ENCODE measurements at regions not wholly inside any gene's neighbourhood (a gene's known extent, or its start where the extent isn't known, plus 50 kb on each side); places are given as distances from the start of the nearest gene placed in this dataset.

DNA sequence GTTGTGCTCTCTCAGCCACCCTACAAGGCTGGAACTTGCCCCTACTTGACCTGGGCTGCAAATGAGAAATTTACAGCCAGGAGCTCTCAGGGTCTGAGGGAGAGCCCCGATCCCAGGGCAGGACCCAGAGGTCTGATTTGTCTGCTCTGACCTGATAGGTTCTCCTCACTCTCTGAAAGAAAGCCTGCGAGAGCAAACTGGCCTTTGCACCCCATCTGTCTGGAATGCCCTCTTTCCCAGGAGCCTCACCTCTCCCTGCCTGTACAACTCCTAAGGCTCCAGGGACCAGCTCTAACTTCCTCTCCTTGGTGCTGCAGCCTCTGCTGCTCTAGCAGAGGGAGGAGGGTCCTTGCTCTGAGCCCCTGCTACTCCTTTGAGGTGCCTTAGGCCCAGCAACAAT, 137.8 kb downstream of the UQCRFS1 start:
- Histone ChIP-seq H3K4me3 (no peak overlapping the region), H3K27me3 (no peaks in the 10 kb centered on the region), H3K4me1 (no peaks in the 10 kb centered on the region), H3K36me3 (no peaks in the 10 kb centered on the region), H3K27ac (no peak overlapping the region), H3K9me3 (no peaks in the 10 kb centered on the region)
- ATAC-seq (no peak), DNase-seq (no peak)
- in situ Hi-C loops (cut with MboI; ENCODE audit: low sequenced_read_pairs in 4 of 4) (no loop called here), intact Hi-C loops (cut with DNase I; ENCODE audit: low total_unique reads) (no loop called here)
- no peak for TF ChIP-seq POLR2A (IDR thresholded peaks at IDR 0.05)
- TF ChIP-seq, protein P1, sequence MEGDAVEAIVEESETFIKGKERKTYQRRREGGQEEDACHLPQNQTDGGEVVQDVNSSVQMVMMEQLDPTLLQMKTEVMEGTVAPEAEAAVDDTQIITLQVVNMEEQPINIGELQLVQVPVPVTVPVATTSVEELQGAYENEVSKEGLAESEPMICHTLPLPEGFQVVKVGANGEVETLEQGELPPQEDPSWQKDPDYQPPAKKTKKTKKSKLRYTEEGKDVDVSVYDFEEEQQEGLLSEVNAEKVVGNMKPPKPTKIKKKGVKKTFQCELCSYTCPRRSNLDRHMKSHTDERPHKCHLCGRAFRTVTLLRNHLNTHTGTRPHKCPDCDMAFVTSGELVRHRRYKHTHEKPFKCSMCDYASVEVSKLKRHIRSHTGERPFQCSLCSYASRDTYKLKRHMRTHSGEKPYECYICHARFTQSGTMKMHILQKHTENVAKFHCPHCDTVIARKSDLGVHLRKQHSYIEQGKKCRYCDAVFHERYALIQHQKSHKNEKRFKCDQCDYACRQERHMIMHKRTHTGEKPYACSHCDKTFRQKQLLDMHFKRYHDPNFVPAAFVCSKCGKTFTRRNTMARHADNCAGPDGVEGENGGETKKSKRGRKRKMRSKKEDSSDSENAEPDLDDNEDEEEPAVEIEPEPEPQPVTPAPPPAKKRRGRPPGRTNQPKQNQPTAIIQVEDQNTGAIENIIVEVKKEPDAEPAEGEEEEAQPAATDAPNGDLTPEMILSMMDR (IDR thresholded peaks at IDR 0.05 in 4 of 5, conservative IDR thresholded peaks at IDR 0.05 in 1 of 5), result no peak

DNA sequence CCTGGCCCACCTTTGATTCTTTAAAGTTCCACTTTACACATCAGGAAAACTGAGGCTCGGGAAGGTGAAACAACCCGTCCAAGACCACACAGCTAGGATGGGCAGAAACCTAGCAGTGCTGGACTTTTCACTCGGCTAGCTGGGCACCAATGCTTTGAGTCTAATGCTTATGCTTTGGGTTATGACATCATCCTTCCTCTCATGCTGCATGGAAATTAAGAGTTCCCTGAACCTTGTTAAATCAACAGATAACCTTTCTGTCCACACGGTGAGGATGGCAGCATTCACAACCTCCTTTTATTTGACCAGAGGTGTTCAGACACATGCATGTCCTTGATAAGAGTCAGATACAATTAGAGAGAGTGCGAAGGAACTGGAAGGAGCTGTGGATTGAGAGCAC, 138.4 kb downstream of the UQCRFS1 start:
- no peak for DNase-seq
- H3K27me3 ChIP-seq, result no peaks in the 10 kb centered on the region
- intact Hi-C loops (cut with DNase I; ENCODE audit: low total_unique reads) (no loop called here), in situ Hi-C loops (cut with MboI; ENCODE audit: low sequenced_read_pairs in 4 of 4) (no loop called here)
- TF ChIP-seq, protein P1 (IDR thresholded peaks at IDR 0.05 in 4 of 5, conservative IDR thresholded peaks at IDR 0.05 in 1 of 5), result no peak
- no peak for TF ChIP-seq POLR2A (IDR thresholded peaks at IDR 0.05)
- no peaks in the 10 kb centered on the region for H3K4me1 ChIP-seq
- H3K4me3 ChIP-seq, result no peak overlapping the region
- H3K27ac ChIP-seq, result no peak overlapping the region
- H3K9me3 ChIP-seq, result no peaks in the 10 kb centered on the region
- ATAC-seq, result no peak
- H3K36me3 ChIP-seq, result no peaks in the 10 kb centered on the region

DNA sequence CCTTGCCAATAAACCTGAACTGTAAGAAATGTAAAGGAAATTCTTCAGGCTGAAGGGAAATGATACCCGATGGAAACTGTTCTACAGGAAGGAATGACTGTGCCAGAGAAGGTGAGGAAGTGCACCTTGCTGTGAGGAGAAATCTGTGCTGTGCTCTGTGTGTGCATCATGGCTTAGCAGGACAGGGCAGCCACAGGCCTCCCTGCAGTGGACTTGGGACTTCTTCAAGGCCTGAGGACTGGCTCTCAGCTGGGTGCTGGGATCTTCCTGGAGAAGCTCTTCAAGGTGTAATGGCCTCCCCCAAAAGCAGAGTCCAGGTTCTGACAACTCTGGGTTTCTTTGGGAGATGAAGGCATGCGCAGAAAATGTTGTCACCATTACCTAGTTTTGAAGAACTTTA, 145.1 kb downstream of the UQCRFS1 start:
- no peaks in the 10 kb centered on the region for H3K9me3 ChIP-seq
- no peak overlapping the region for H3K27ac ChIP-seq
- no peak overlapping the region for H3K4me3 ChIP-seq
- TF ChIP-seq, protein P1 (IDR thresholded peaks at IDR 0.05 in 4 of 5, conservative IDR thresholded peaks at IDR 0.05 in 1 of 5), result no peak
- TF ChIP-seq POLR2A (IDR thresholded peaks at IDR 0.05), result no peak
- DNase-seq (no peak), ATAC-seq (no peak)
- in situ Hi-C loops (cut with MboI; ENCODE audit: low sequenced_read_pairs in 4 of 4), result no loop called here
- no peaks in the 10 kb centered on the region for H3K27me3 ChIP-seq
- H3K36me3 ChIP-seq, result no peaks in the 10 kb centered on the region
- intact Hi-C loops (cut with DNase I; ENCODE audit: low total_unique reads), result no loop called here
- H3K4me1 ChIP-seq, result no peaks in the 10 kb centered on the region

DNA sequence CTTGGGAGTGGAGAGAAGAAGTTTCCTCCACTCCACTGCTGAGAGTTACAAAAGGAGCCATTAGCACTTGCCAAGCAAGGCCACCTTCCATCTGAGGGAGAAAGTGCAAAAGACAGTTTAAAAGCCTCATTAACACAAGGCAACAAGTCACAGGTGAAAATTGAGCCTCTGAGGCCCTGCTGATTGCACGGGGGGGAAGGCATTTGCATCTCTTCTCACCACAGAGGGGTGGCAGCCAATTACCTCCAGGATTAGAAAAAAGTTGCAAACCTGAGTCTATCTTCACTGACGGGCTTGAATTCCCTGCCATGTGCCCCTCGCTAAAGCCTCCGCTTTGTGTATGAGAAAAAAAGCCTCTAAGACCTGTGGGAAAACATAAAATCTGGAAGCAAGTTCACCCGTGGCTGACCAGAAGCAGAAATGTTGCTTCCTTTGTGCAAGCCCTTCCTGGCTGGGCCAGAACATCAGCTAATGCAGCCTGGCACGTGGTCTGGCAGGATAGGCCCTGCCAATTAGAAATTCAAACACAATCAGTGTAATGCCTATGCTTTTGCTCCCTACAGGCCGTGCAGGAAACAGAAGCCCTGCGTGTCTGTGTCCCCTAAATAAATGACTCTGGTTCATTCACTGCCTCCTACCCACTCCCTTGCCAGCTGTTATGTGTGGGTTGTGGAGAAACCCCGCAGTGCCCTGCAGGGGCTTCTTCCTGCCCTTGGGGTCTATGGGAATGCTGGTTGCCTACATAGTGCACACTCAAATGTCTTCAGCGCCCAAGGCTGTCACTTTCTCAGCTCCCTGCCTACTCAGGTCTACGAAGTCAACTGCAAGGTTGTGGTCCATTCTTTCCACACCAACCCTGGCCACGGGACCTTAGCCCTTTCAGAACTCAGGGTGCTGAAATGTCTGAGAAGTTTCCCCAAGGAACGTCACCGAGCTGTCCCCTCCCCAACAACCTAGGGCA, 150.2 kb downstream of the UQCRFS1 start:
- no peak overlapping the region for H3K4me3 ChIP-seq
- DNase-seq (no peak), ATAC-seq (no peak)
- in situ Hi-C loops (cut with MboI; ENCODE audit: low sequenced_read_pairs in 4 of 4) (no loop called here), intact Hi-C loops (cut with DNase I; ENCODE audit: low total_unique reads) (no loop called here)
- H3K36me3 ChIP-seq, result no peaks in the 10 kb centered on the region
- H3K9me3 ChIP-seq, result no peaks in the 10 kb centered on the region
- no peak overlapping the region for H3K27ac ChIP-seq
- H3K4me1 ChIP-seq, result no peaks in the 10 kb centered on the region
- no peak for TF ChIP-seq POLR2A (IDR thresholded peaks at IDR 0.05)
- TF ChIP-seq, protein P1 (IDR thresholded peaks at IDR 0.05 in 4 of 5, conservative IDR thresholded peaks at IDR 0.05 in 1 of 5), result no peak
- H3K27me3 ChIP-seq, result no peaks in the 10 kb centered on the region

All from gastrocnemius medialis (tissue), 4 donors.